A673 (cell line): ENCODE measurements at regions not wholly inside any gene's neighbourhood (a gene's known extent, or its start where the extent isn't known, plus 50 kb on each side); places are given as distances from the start of the nearest gene placed in this dataset.

ENCODE experiments used
- CTCF ChIP-seq: fragments of 300-800, 200-600 bp; sonication (generic); conservative IDR thresholded peaks from 2 replicates; pipeline ENCODE4 v1.5.1; 2017; ENCODE audit warnings: low read depth, mild to moderate bottlenecking, antibody characterized with exemption, low read length, moderate library complexity, mixed read lengths
- EZH2 ChIP-seq: fragments of 200-600 bp; sonication (generic); IDR thresholded peaks from 2 replicates; pipeline ENCODE4 v1.6.1; 2017; ENCODE audit warnings: borderline replicate concordance, low read depth, mild to moderate bottlenecking, mixed read lengths, antibody characterized with exemption, low read length; ENCODE audit not compliant: poor library complexity, severe bottlenecking

GRCh38 chr15:25169318-25169717 is 214.5 kb downstream of the SNRPN start:
- no peak for TF ChIP-seq CTCF
- TF ChIP-seq EZH2, result no peak
